SK-N-MC (cell line): ENCODE measurements at regions not wholly inside any gene's neighbourhood (a gene's known extent, or its start where the extent isn't known, plus 50 kb on each side); places are given as distances from the start of the nearest gene placed in this dataset.

Source experiments
- EZH2 ChIP-seq: fragments of 200-600 bp; sonication (generic); IDR thresholded peaks from one replicate; pipeline ENCODE4 v1.6.1; 2017; ENCODE audit warnings: antibody characterized with exemption
- FOXP2 ChIP-seq: optimal IDR thresholded peaks from 2 replicates; pipeline ENCODE3; 2011; ENCODE audit warnings: mild to moderate bottlenecking, moderate library complexity; ENCODE audit not compliant: insufficient read depth; ENCODE audit errors: extremely low read length, control extremely low read depth
- POLR2AphosphoS5 ChIP-seq: IDR thresholded peaks from 2 replicates; pipeline ENCODE4 v1.6.1; 2012; ENCODE audit warnings: mild to moderate bottlenecking, low read depth, low read length, borderline replicate concordance

GRCh38 chr13:71922194-71922593 lies 55.2 kb upstream of the DACH1 start:
- TF ChIP-seq EZH2, result no peak
- no peak for TF ChIP-seq POLR2AphosphoS5
- TF ChIP-seq FOXP2, result no peak
